HCT116 (cell line): ENCODE measurements at regions not wholly inside any gene's neighbourhood (a gene's known extent, or its start where the extent isn't known, plus 50 kb on each side); places are given as distances from the start of the nearest gene placed in this dataset.

ENCODE experiments used
- ATAC-seq: fragments of 200-7000 bp; cut with Tn5 transposase; 2 replicates; pipeline ENCODE4 v1.9.1; 2020; ENCODE audit warnings: mild to moderate bottlenecking, moderate library complexity
- BruUV-seq: library from RNA; stranded (reverse); fragments of 400-500 nt; replicated peaks from 2 replicates; lab custom pipeline; 2021; lab: Mats Ljungman, UMichigan
- CTCF ChIA-PET: fragments of 300-600 bp; sonication (Branson Sonifier 250); formaldehyde crosslinking; loops from one replicate; lab custom pipeline; 2021; ENCODE audit warnings: antibody characterized with exemption; lab: Charles Lee
- POLR2A ChIA-PET: fragments of 300-600, 350-600 bp; sonication (Branson Sonifier 250); formaldehyde crosslinking; loops from one replicate; lab custom pipeline; 2021; ENCODE audit warnings: antibody characterized with exemption; lab: Charles Lee
- RAD21 ChIA-PET, 2 experiments: fragments of 300-600 bp; sonication (Branson Sonifier 250); formaldehyde crosslinking; loops; one replicate each; lab custom pipeline; 2023; ENCODE audit warnings: low total read pairs in 2 of 2; ENCODE audit not compliant: uncharacterized antibody in 2 of 2, unreplicated experiment in 2 of 2, low non-redundant PET in 1 of 2; lab: Charles Lee
- DNase-seq: peaks from one replicate; pipeline ENCODE4 v3.0.0-alpha.2; 2010; ENCODE audit warnings: low read depth, low spot score
- H2AFZ ChIP-seq: fragments of 200-600 bp; shearing (Covaris generic), sonication (generic); 2 replicates; pipeline ENCODE4 v1.6.1; 2017; ENCODE audit warnings: low read depth, mixed run types, mixed read lengths, antibody characterized with exemption, low read length; ENCODE audit not compliant: poor library complexity, severe bottlenecking
- H3K27ac ChIP-seq: 2 replicates; pipeline ENCODE4 v1.5.1; 2012; ENCODE audit warnings: low read depth, low read length
- H3K27me3 ChIP-seq: fragments of 200-600 bp; sonication (generic); 2 replicates; pipeline ENCODE4 v1.6.1; 2016; ENCODE audit warnings: mixed run types, low read length, mixed read lengths; ENCODE audit not compliant: insufficient read depth
- H3K36me3 ChIP-seq, 2 experiments: fragments of 200-500 bp in 1 of 2; fragments of 200-600 bp in 1 of 2; sonication (Bioruptor generic) in 1 of 2; sonication (generic) in 1 of 2; 2 replicates each; pipeline versions ENCODE4 v1.5.1 to v1.6.1; 2014 to 2016; ENCODE audit warnings: low read length in 2 of 2, inconsistent platforms in 1 of 2, mixed read lengths in 1 of 2, mixed run types in 1 of 2; ENCODE audit not compliant: insufficient read depth in 2 of 2, control insufficient read depth in 1 of 2
- H3K4me1 ChIP-seq, 2 experiments: fragments of 200-600 bp in 1 of 2; sonication (generic) in 1 of 2; 2 replicates each; pipeline versions ENCODE4 v1.5.1 to v1.6.1; 2012 to 2017; ENCODE audit warnings: low read length in 2 of 2, inconsistent platforms in 1 of 2, mild to moderate bottlenecking in 1 of 2, mixed read lengths in 1 of 2, mixed run types in 1 of 2, moderate library complexity in 1 of 2; ENCODE audit not compliant: insufficient read depth in 2 of 2, control insufficient read depth in 1 of 2
- H3K4me2 ChIP-seq: fragments of 200-600 bp; sonication (generic); 2 replicates; pipeline ENCODE4 v1.6.1; 2017; ENCODE audit warnings: mixed run types, low read length, mixed read lengths
- H3K4me3 ChIP-seq, 2 experiments: fragments of 200-600 bp in 1 of 2; sonication (generic) in 1 of 2; replicated peaks in 1 of 2; 2 replicates each; pipeline ENCODE4 v1.5.1; 2011 to 2016; ENCODE audit warnings: low read length in 2 of 2, control low read depth in 1 of 2, low read depth in 1 of 2, mild to moderate bottlenecking in 1 of 2, mixed read lengths in 1 of 2, mixed run types in 1 of 2
- H3K79me2 ChIP-seq: fragments of 200-600 bp; sonication (generic); 2 replicates; pipeline ENCODE4 v1.6.1; 2017; ENCODE audit warnings: mild to moderate bottlenecking, mixed run types, low read length, moderate library complexity, mixed read lengths; ENCODE audit not compliant: insufficient read depth
- H3K9ac ChIP-seq: fragments of 200-600 bp; sonication (generic); 2 replicates; pipeline ENCODE4 v1.6.1; 2016; ENCODE audit warnings: low read length, mixed read lengths
- H3K9me2 ChIP-seq: fragments of 200-600 bp; sonication (generic), shearing (Covaris generic); 2 replicates; pipeline ENCODE4 v1.6.1; 2017; ENCODE audit warnings: mixed run types, mild to moderate bottlenecking, moderate library complexity; ENCODE audit not compliant: insufficient read depth
- H3K9me3 ChIP-seq, 2 experiments: fragments of 200-500 bp in 1 of 2; fragments of 200-600 bp in 1 of 2; sonication (Bioruptor generic) in 1 of 2; sonication (generic) in 1 of 2; 2 replicates each; pipeline ENCODE4 v1.6.1; 2014 to 2017; ENCODE audit warnings: low read length in 2 of 2, mixed read lengths in 2 of 2, inconsistent platforms in 1 of 2, low read depth in 1 of 2, mild to moderate bottlenecking in 1 of 2, mixed run types in 1 of 2, moderate library complexity in 1 of 2; ENCODE audit not compliant: control insufficient read depth in 1 of 2, insufficient read depth in 1 of 2
- H4K20me1 ChIP-seq: fragments of 200-600 bp; sonication (generic), shearing (Covaris generic); 2 replicates; pipeline ENCODE4 v1.6.1; 2017; ENCODE audit warnings: mixed run types, mild to moderate bottlenecking, moderate library complexity; ENCODE audit not compliant: insufficient read depth
- ATF3 ChIP-seq: IDR thresholded peaks from 2 replicates; pipeline ENCODE4 v1.6.1; 2012
- CTCF ChIP-seq, 3 experiments: fragments of 200-600 bp in 1 of 3; sonication (generic) in 1 of 3; IDR thresholded peaks in 2 of 3; conservative IDR thresholded peaks in 1 of 3; 2 replicates each; pipeline ENCODE4 v1.5.1; 2012 to 2017; ENCODE audit warnings: low read depth in 2 of 3, low read length in 2 of 3, antibody characterized with exemption in 1 of 3, borderline replicate concordance in 1 of 3, control low read depth in 1 of 3, mild to moderate bottlenecking in 1 of 3, mixed read lengths in 1 of 3, mixed run types in 1 of 3, moderate library complexity in 1 of 3; ENCODE audit not compliant: insufficient read depth in 1 of 3
- EGR1 ChIP-seq: IDR thresholded peaks from 2 replicates; pipeline ENCODE4 v1.6.1; 2012; ENCODE audit warnings: low read depth
- JUND ChIP-seq: IDR thresholded peaks from 2 replicates; pipeline ENCODE4 v1.6.1; 2012
- POLR2A ChIP-seq: IDR thresholded peaks from 2 replicates; pipeline ENCODE4 v1.7.0; 2011; ENCODE audit warnings: borderline replicate concordance; ENCODE audit not compliant: insufficient read depth, insufficient read length; ENCODE audit errors: extremely low read depth
- intact Hi-C: fragments of 100-400 bp; cut with micrococcal nuclease; formaldehyde crosslinking; loops from 2 replicates; pipeline ENCODE4 v1.10.0; 2022
- TF ChIP-seq, protein P1 (sequence below): IDR thresholded peaks from 2 replicates; pipeline ENCODE4 v1.6.1; 2012; ENCODE audit warnings: low read depth

GRCh38 chr9:86488794-86489193 is 134.6 kb upstream of the TUT7 start:
- TF ChIP-seq EGR1 = no peak
- TF ChIP-seq, protein P1, sequence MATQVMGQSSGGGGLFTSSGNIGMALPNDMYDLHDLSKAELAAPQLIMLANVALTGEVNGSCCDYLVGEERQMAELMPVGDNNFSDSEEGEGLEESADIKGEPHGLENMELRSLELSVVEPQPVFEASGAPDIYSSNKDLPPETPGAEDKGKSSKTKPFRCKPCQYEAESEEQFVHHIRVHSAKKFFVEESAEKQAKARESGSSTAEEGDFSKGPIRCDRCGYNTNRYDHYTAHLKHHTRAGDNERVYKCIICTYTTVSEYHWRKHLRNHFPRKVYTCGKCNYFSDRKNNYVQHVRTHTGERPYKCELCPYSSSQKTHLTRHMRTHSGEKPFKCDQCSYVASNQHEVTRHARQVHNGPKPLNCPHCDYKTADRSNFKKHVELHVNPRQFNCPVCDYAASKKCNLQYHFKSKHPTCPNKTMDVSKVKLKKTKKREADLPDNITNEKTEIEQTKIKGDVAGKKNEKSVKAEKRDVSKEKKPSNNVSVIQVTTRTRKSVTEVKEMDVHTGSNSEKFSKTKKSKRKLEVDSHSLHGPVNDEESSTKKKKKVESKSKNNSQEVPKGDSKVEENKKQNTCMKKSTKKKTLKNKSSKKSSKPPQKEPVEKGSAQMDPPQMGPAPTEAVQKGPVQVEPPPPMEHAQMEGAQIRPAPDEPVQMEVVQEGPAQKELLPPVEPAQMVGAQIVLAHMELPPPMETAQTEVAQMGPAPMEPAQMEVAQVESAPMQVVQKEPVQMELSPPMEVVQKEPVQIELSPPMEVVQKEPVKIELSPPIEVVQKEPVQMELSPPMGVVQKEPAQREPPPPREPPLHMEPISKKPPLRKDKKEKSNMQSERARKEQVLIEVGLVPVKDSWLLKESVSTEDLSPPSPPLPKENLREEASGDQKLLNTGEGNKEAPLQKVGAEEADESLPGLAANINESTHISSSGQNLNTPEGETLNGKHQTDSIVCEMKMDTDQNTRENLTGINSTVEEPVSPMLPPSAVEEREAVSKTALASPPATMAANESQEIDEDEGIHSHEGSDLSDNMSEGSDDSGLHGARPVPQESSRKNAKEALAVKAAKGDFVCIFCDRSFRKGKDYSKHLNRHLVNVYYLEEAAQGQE = no peak
- Histone ChIP-seq H3K27ac (no peak overlapping the region), H3K4me2 (no peak overlapping the region), H3K9me2 (no peaks in the 10 kb centered on the region), H3K36me3 (no peaks in the 10 kb centered on the region), H3K9ac (no peak overlapping the region), H3K9me3 (no peaks in the 10 kb centered on the region), H3K4me1 (no peaks in the 10 kb centered on the region), H3K27me3 (peaks cover 25% of the 10 kb centered on the region), H4K20me1 (no peaks in the 10 kb centered on the region), H3K79me2 (no peaks in the 10 kb centered on the region), H2AFZ (no peak overlapping the region), H3K4me3 (no peak overlapping the region)
- ATAC-seq (no peak), DNase-seq (no peak)
- RAD21 ChIA-PET = no interaction called here
- POLR2A ChIA-PET = no interaction called here
- intact Hi-C loops = loop anchor here (5.0 kb wide), 1 partner anchor 314 kb away; no protein-coding TSS in a partner anchor
- BruUV-seq = no TSS peak
- CTCF ChIA-PET = interaction anchor here (1.3 kb wide), 2 partner anchors 74 to 835 kb away, joined by 3 to 4 read pairs; no protein-coding TSS in a partner anchor

GRCh38 chr9:86488345-86488744 is 134.1 kb upstream of the TUT7 start:
- intact Hi-C loops = loop anchor here (5.0 kb wide), 1 partner anchor 314 kb away; no protein-coding TSS in a partner anchor
- RAD21 ChIA-PET = no interaction called here

More at GRCh38 chr9:86488345-86488744, 134.1 kb upstream of the TUT7 start:
- no peaks in the 10 kb centered on the region for H3K79me2 ChIP-seq
- no peaks in the 10 kb centered on the region for H3K9me3 ChIP-seq
- peaks cover 25% of the 10 kb centered on the region for H3K27me3 ChIP-seq
- CTCF ChIA-PET = interaction anchor here (1.3 to 3.6 kb wide), 3 partner anchors 55 to 835 kb away, joined by 3 to 15 read pairs (median 4); no protein-coding TSS in a partner anchor
- no peak overlapping the region for H3K27ac ChIP-seq
- POLR2A ChIA-PET = no interaction called here
- no peaks in the 10 kb centered on the region for H4K20me1 ChIP-seq
- no peak overlapping the region for H2AFZ ChIP-seq
- ATAC-seq (no peak), DNase-seq (no peak)
- H3K4me1 ChIP-seq = no peaks in the 10 kb centered on the region
- no peak overlapping the region for H3K4me2 ChIP-seq
- no peaks in the 10 kb centered on the region for H3K36me3 ChIP-seq
- H3K4me3 ChIP-seq = no peak overlapping the region
- TF ChIP-seq POLR2A = no peak
- TF ChIP-seq JUND = no peak
- TF ChIP-seq CTCF (IDR thresholded peaks at IDR 0.05 in 2 of 3, conservative IDR thresholded peaks at IDR 0.05 in 1 of 3; ENCODE audit: borderline replicate concordance in 1 of 3, insufficient read depth in 1 of 3, low read depth in 2 of 3, low read length in 2 of 3) = no peak
- TF ChIP-seq ATF3 = no peak
- TF ChIP-seq, protein P1 = no peak
- TF ChIP-seq, all 23 proteins: peak for 0
- H3K9me2 ChIP-seq = no peaks in the 10 kb centered on the region
- no TSS peak for BruUV-seq
- H3K9ac ChIP-seq = no peak overlapping the region
